Amniotic epithelial cell (primary cell): ENCODE measurements at regions not wholly inside any gene's neighbourhood (a gene's known extent, or its start where the extent isn't known, plus 50 kb on each side); places are given as distances from the start of the nearest gene placed in this dataset.

Experiments
- DNase-seq: peaks from one replicate; pipeline ENCODE4 v3.0.0-alpha.2; 2010; ENCODE audit warnings: low read depth

DNA sequence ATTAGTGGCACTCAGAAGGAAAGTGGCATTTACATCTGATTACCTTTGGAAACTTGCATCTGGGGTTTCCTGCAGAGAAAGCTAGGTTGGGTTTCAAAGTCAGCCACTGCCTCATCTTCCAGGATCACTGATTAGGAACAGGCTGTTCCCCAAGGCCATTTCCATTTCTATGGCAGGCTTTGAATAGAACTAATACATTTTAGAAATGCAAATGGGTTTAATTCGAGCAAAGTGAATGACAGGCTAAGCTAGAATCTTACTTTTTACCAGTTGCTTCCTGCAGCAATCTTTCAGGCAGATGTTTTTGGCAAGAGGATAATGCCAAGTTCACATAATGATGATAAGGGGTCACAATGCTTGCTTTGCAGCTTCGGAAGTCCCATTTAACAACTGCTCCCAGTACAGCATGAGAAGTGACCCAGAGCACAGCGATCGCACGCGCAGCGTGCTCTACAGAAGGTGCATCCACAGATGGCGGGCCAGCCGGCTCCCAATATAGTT, 336.7 kb downstream of the LPIN1 start:
- no peak for DNase-seq

DNA sequence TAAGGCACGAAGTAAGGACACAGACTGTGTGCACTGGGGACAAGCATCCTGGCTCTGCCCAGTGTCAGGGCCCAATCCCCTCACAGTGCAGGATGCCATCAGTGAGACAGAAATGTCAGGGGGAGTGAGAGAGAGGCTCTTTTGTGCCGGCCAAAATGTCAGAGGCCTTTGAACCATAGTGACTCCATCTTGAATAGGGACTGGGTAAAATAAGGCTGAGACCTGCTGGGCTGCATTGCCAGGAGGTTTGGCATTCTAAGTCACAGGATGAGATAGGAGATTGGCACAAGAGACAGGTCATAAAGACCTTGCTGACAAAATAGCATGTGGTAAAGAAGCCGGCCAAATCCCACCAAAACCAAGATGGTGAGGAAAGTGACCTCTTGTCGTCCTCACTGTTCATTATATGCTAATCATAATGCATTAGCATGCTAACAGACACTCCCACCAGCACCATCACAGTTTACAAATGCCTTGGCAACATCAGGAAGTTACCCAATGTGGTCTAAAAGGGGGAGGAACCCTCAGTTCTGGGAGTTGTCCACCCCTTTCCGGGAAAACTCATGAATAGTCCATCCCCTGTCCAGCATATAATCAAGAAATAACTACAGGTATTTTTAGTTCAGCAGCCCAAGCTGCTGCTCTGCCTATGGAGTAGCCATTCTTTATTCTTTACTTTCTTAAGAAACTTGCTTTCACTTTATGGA, 337.4 kb downstream of the LPIN1 start:
- DNase-seq: peak; percentile 24

DNA sequence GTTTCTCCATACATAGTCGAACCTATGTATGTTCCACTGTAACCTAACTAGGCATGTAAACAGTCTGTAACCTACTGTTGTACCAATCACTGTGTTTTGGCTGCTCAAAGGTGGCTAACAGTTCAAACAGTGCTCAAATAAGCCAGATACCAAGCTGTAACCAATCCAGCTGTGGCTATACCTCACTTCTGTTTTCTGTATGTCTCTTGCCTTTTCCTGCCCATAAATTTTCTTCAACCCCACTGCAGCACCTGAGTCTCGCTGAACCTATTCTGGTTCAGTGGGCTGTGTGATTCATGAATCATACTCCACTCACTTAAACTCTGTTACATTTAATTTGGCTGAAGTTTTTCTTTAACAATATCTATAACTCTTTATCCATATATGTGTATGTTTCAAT, 340.7 kb downstream of the LPIN1 start:
- DNase-seq: no peak

DNA sequence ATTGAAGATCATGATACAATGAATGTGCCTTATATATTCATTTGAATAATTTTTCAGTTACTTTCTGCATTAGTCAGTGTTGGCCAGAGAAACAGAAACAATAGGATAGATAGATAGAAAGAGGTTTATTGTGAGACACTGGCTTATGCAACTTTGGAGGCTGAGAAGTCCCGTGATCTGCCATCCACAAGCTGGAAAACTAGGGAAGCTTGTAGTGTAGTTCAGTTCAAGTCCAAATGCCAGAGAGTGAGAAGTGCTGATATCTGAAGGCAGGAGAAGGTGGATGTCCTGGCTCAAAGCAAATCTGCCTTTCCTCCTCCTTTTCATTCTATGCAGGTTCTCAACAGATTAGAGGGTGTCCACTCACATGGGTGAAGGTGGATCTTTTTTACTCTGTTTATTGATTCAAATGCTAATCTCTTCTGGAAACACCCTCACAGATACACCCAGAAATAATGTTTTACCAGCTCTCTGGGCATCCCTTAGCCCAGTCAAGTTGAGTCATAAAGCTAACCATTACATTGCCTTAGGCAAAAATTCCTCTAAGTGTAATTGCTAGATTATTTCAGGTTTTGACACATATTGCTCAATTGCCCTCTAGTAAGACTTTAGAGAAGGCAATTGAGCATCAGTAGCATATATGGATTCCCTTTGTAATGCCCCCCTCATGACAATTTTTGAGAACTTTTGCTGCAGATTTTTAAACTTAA, 341.4 kb downstream of the LPIN1 start:
- DNase-seq: peak; percentile 40

DNA sequence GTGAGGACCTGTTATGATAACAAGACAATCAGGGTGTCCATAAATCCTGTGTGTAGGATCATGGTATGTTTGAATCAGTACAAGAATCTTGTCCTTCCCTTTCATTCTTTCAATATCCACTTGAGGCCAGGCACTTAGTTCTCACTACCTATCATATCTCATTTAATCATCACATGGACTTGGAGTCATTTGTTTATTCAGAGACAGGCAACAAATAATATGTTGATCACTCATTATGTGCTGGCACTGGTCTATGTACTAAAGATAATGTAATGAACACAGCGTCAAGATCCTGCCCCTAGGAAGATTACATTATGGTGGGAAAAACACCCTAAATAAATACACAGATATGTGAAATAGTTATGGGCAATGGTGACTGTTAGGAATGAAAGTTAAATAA, 342.6 kb downstream of the LPIN1 start:
- no peak for DNase-seq

DNA sequence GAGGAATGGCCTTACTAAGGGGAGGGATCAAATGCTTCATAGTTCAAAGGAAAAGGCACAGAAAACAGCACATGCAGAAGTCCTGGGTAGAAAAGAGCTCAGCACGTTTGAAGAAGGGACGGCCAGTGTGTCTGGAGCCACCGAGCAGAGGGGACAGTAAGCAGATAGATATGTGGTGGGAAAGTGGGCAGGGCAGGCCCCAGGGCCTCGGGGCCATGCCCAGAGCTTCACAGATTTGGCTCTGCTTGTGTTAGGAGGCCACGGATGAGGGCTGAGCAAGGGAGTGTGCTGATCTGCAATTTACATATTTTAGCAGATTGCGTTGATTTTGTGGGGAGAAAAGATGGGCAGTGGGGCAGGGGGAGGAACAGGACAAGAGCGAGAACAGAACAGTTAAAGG, 343.1 kb downstream of the LPIN1 start:
- DNase-seq: no peak

DNA sequence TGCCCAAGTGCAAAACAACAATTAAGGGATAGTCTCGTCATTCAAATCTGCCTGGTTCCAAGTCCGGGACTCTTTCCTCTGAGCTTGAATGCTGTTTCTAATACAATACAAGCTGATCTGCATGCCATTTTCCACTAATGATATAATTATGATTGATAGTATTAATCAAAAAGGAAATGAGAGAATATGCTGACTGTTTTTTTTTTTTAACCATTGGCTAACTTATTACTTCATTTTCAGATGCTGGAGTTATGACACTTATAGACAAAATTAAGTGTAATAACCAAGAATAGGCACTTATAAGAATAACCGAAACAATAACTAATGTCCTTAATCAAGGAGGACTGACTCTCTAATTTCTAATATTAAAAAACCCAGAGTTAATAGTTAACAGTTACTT, 343.6 kb downstream of the LPIN1 start:
- DNase-seq: no peak

DNA sequence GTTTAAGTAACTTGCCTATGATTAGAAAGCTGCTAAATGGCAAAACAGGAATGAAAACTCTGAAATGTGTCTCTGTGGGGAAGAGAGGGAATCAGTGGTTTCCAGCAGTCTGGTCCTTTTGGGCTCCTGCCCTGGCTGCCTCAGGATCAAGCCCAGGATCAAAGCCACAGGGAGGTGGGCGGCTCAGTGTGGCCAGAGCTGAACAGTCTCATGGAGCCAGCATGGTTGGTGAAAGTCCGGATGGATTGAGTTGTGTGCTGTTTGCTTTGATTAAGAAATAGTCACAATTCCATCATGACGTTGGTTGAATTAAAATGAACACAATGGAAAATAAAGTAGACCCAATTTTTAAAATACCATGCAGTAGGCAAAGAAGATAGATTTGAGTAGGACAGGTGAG, 344.2 kb downstream of the LPIN1 start:
- no peak for DNase-seq

DNA sequence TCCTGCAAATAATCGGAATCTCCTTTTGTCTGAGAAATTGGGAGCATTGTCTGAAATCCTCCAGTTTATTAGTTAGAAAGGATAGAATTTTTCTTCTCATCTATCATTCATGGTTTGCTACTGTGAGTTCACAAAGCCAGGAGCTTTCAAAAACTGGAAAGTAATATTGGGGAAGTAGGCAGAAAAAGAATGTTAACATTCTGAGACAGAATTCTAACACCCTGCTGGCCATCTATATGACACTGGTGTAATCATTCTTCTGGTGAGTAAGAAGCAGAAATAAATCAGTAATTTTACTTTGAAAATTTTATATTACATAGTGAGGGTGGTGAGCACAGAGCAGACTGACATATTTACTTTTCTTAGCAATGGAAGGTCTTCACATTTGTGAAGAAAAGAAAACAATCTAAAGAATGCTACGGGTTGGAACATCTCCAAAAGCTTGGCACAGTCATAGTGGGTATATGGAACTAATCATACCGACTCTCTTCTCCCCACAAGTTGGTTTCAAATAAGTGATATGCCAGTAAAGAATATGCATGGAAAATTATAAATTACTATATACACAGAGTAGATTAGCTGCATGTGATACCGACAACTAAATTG, 344.9 kb downstream of the LPIN1 start:
- DNase-seq: no peak

DNA sequence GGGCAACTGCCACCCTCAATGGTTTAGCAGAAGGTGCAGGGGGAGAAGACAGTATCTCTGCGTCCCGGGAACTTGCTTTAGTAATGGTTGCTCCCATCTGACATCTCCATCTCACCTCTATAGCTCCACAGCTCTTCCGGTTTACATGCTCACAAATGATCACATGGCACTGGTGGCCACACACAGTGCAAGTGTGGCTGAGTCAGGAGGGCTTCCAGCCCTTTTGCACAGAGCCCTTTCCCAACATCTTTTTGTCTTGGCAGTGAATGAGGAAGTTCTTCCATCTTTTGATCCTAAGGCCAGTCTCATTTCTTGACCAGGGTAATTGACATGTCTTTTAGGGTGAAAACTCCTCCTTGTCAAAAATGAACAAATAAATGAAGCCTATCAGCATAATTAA, 347.7 kb downstream of the LPIN1 start:
- no peak for DNase-seq

DNA sequence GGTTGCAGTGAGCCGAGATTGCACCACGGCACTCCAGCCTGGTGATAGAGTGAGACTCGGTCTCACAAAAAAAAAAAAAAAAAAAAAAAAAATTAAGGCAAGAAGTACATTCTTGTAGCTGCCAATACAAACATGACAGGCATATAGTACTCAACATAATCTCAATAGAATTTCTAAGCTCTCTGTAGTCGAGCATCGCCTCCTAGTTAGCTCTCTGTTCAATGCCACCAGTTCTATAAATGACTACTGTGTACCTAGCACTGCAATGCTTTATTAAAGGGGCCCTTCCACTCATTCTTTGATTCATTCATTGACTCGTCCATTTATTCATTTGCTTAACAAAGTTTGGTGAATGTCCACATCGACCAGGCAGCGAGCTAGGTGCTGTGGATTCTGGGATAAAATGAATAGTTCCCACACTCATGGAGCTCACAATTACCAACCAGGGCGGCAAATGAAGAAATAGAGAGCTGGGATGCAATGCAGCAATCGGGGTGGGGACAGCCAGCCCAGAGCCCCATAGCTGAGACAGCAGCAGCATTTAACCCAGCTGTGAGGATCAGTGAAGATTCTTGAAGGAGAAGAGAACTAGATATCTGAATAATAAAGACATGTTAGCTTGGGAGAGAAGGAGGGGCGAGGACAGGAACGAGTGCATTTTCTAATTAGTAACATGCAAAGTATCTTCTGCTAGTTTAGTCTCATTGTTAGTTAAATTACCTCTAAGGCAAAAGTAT, 349.8 kb downstream of the LPIN1 start:
- DNase-seq: no peak

DNA sequence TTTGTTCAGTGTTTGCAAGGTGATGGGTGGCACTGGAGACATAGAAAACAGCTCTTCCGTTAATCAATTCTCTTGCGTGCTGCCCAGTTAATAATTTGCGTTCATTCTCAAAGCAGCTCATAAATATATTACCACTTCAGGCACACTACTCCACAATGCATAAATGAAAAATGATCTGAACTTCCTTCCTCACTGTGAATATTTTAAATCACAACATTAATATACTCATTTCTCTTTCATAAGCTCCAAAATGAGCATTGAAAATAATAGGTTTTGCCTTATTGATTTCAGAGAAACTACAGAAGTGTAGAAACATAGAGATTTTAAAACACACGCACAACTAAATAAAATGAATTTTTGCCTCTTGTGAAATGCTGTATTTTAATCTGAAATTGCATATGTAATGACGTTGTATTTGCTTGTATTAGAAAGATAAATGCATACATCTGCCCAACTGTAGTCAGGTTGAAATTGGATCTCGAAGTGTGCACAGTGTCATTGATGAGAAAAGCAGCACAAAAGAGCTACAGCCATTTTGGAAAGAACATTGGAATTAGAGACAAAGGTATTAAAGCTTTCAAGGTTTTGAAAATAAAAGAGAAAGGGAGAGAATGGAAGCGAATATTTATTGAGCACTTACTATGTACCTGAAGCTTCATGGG, 350.5 kb downstream of the LPIN1 start:
- DNase-seq: no peak

DNA sequence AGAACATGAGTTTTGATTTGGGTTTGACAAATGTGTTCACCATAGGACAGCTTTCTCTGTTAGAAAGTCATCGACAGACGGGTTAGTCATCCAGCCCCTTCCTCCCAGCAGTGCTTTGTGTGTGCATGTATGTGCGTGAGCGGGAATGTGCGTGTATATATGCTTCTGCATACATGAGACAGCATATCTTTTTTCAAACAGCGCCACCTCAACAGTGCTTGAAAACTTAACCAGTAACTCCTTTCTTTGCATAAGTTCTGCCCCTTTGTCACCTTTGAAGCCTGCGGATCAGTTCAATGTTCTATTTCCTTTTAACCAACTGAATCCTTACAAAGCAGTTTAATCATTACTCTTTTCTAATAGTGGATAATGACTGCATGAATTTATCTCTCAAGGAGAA, 351.4 kb downstream of the LPIN1 start:
- no peak for DNase-seq

DNA sequence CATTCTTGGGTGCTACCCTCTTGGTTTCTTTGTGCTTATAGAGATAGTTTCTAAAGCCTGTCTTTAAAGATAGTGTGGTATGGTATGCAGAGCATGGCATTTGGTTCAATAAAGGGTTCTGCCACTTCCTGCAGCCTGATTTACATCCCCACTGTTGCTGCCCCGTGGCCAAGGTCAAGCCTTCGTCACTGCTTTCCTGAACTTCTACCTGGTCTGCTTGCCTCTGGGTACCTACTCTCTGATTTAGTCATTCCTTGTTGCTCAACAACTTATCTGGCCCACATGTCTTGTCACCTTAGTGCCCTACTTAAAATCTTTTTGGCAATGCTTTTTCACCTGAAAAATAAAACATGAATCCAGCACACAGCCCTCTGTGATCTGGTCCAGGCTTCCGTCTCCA, 352.9 kb downstream of the LPIN1 start:
- no peak for DNase-seq

DNA sequence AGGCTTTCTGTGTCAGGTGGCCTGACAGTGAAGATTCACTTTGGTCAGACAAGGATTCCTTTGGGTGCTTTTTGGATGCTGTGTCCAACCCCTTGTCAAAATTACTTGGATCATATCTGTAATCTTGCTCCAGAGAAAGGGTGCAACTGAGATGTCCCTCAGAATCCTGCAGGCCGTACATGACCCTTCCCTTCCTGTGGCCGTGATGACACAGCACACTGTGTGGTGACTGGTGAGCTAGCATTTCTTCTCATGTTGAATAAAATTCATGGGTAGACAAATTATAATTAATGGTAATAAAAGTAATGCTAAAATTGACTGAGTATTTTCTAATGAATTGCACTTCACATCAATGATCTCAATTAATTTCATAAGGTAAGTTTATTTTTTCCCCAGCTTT, 356.2 kb downstream of the LPIN1 start:
- DNase-seq: no peak

DNA sequence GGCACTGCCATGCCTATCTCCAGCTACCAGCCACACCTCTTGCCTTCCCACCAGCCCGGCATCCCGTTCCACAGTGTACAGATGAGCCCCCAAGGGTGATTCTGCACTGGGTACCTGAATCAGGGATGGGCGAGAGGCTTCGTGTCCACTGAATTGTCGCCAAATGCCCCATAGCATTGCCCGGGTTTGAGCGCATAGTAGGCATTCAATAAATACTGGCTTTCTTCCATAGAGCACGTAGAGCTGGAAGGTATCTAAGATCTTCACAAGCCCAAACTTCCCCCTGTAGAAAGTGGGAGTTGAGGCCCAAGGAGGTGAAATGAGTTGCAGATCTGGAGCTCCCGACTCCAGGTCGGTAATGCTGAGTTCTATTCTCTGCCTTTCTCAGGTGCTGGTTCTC, 358.7 kb downstream of the LPIN1 start:
- no peak for DNase-seq

DNA sequence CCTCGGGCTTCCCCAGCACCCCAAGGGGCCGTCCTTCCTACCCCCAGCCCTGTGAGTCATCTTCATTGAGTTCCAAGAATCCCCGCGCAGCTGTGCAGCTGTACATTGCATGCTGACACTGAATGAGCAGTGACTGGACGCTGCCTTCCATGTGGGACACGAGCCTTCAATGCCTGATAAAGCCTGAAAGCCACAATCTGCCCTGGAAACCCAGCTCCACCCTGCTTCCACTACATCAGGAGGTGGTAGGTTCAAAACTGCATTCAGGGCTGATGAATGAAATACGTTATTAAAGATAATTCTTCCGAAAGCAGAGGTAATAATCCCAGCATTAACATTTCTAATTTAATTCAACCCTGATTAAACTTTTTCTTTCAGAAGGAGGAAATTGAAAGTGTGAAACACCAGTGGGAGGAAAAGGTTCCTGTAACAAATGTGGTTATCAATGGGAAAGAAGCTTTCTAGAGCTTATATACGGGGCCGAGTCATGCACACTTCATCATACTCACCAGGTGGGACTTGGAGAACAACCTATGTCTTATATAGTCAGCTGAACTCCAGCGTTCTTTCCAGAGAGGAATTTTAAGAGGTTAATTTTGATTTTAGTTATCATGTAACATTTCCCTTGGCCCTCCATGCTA, 360.1 kb downstream of the LPIN1 start:
- DNase-seq: peak; percentile 95

DNA sequence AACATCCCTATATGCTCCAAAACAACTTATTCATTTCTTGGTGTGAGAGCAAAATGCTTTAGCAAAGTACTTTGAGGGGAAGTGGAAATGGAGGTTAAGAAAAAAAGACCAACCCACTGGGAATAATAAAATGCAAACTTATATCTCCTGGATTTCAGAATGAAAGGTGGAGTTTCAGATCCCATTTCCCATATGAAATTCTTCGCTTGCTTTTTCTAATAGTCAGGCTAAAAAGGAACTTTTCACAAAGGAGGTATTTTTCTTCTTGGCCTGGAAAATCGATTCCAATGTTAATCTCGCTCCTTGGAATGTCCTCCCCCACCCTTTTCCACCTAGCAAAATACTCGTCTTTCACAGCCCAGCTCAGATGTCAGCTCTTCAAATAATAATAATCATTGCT, 360.9 kb downstream of the LPIN1 start:
- no peak for DNase-seq

DNA sequence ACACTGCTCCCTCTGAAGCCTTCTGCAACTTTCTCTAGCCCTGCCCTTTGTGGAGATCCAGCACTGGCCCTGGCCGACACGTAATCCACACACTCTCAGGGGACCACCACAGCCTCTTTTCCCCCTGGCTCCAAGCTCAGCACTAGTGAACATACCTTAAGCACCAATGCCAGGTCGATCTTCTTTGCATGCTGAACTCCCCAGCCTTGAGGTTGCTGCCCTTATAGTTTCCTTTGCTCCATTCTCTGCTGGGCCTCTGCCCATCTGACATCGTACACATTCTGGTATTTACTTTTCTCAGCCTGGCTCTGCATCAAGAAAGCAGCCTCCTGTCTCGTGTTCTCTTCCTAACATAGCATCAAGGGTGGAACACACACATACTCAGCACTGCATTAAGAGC, 361.5 kb downstream of the LPIN1 start:
- no peak for DNase-seq

DNA sequence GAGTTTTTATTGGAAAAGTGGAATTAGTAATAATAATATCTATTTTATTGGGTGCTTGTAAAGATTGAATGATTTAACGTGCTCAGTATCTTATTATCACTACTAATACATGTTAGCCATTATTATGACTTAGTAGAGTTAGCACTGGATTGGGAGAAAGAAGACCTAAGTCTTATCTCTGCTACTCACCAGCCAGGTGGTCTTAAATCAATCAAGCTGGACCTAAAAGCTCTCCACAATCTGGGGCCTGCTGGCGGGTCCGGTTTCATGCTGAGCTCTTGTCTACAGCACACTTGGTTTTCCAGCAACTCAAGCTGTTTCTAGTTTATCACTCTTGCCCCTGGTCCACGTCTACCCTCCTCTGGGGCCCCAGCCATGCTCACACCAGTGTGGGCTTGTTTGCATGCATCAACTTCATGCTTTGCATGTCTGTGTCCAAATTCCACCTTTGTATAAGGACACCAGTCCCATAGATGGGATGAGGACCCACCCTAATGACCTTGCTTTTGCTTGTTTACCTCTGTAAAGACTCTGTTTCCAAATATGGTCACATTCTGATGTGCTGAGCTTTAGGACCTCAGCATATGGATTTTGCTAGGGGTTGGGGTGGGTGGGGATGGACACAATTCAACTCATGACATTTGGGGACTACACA, 363.1 kb downstream of the LPIN1 start:
- DNase-seq: no peak

DNA sequence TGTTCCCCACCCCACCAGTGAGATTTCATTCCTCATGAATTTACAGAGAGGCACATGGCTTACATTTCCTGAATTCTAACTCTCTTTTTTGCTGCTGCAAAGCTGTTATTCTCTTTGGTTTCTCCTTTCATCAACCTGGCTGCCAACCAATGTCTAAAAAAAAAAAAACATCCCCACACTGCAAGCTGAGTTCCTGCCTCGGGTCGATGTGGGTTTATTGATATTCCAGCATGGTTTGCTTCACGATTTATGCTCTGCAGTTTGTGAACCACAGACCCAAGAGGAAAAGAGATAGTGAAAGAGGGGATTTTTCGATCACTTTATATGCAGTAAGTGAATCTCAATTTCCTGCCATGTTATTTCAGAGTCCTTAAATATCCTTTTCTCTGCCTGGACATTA, 363.6 kb downstream of the LPIN1 start:
- no peak for DNase-seq
